ENCODE measurements at regions not wholly inside any gene's neighbourhood (a gene's known extent, or its start where the extent isn't known, plus 50 kb on each side); places are given as distances from the start of the nearest gene placed in this dataset.

- no peak for TF ChIP-seq CTCF (IDR thresholded peaks at IDR 0.05; ENCODE audit: poor library complexity, severe bottlenecking)
- TF ChIP-seq REST (IDR thresholded peaks at IDR 0.05; ENCODE audit: borderline replicate concordance): no peak
- TF ChIP-seq EZH2 (IDR thresholded peaks at IDR 0.05; ENCODE audit: borderline replicate concordance, insufficient read depth, low read length, poor library complexity, severe bottlenecking): no peak
- no peak for TF ChIP-seq TAF1 (IDR thresholded peaks at IDR 0.05; ENCODE audit: low read depth)
- TF ChIP-seq POLR2AphosphoS5 (IDR thresholded peaks at IDR 0.05): no peak
- TF ChIP-seq EP300 (conservative IDR thresholded peaks at IDR 0.05; ENCODE audit: poor library complexity, severe bottlenecking): no peak
- TF ChIP-seq RAD21 (conservative IDR thresholded peaks at IDR 0.05): no peak
- no peak for TF ChIP-seq MXI1 (conservative IDR thresholded peaks at IDR 0.05; ENCODE audit: poor library complexity, severe bottlenecking)
- TF ChIP-seq SMC3 (conservative IDR thresholded peaks at IDR 0.05; ENCODE audit: poor library complexity): no peak
These were observed 115.7 kb upstream of the LINGO1 start for GRCh38 chr15:77748078-77749064.

Measured in neural cell (in vitro differentiated cells).